GM23248 (cell line): ENCODE measurements at regions not wholly inside any gene's neighbourhood (a gene's known extent, or its start where the extent isn't known, plus 50 kb on each side); places are given as distances from the start of the nearest gene placed in this dataset.

Experiments
- EZH2 ChIP-seq: fragments of 200-600 bp; sonication (generic); IDR thresholded peaks from 2 replicates; pipeline ENCODE4 v1.6.1; 2018; ENCODE audit warnings: antibody characterized with exemption, mild to moderate bottlenecking; ENCODE audit not compliant: insufficient read depth, poor library complexity, severe bottlenecking
- EZH2phosphoT487 ChIP-seq: fragments of 200-600 bp; sonication (generic); IDR thresholded peaks from 2 replicates; pipeline ENCODE4 v1.6.1; 2018; ENCODE audit warnings: antibody characterized with exemption, moderate library complexity, mild to moderate bottlenecking, low read depth; ENCODE audit not compliant: insufficient read depth

DNA sequence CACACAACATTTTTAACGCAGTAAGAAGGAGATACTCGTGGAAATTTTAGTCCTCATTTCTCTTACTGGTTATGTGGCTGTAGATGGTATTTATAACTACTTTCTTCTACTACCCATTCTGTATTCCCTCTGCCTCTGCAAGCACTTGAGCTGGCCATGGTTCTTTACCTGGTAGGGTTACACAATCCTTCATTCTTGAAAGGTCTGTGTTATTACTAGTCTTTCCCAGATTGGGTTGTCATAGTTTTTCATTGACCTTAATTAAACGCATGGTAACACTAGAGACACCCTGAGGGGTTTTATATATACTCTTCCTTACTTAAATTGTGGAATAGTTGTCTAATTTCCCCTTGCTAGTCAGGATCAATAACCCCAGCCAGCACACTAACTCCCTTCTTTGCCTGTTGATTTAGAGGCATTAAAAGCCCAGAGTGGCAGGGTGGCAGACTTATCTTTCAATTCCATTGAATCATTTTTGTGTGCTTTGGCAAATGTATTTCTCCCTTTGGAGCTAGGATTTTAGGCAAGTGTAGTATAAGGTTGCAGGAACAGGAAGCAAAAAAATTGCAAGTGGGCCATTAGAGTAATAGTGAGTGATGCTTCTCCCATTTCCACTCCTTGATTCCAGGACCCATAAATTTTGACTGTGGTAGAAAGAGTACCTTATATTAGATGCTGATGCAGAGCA is 113.6 kb upstream of the EMCN start:
- no peak for TF ChIP-seq EZH2
- no peak for TF ChIP-seq EZH2phosphoT487
